Stimulated activated CD4-positive, alpha-beta T cell treated with anti-CD3 and anti-CD28 coated beads, Interleukin-1b, Interleukin-23, amount 100 ng/mL, for 4 hours (primary cell): ENCODE measurements at regions not wholly inside any gene's neighbourhood (a gene's known extent, or its start where the extent isn't known, plus 50 kb on each side); places are given as distances from the start of the nearest gene placed in this dataset.

Experiments used
- DNase-seq, 2 donors: peaks; one replicate each; pipeline ENCODE4 v3.0.0-alpha.2; 2020; ENCODE audit warnings: low read depth in 2 of 2

GRCh38 chr4:56241500-56241899, 145.8 kb downstream of the AASDH start:
- no peak for DNase-seq

- DNase-seq = no peak
These were observed 146.6 kb downstream of the AASDH start for GRCh38 chr4:56240554-56241174.

GRCh38 chr4:56238251-56238650, 149.0 kb downstream of the AASDH start:
- DNase-seq = no peak

- no peak for DNase-seq
These were observed 151.6 kb downstream of the AASDH start for GRCh38 chr4:56235725-56236124.

DNA sequence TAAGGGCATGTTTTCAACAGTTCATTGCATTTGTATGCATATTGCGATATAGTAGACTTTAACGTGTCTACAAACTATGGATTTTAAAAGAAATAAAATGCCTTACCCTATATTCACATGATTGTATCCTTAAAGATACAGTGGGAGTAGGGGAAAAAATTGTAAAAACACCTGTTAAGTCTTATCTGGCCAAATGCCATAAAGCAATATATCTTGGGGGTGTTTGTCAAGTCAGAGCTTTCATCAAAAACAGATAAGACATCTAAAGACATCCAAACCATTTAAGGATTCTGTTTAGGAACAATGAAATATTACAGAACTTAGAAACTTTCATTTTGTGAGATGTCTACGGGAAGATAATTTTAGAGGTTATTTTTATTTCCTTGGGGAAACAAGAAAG, 152.3 kb downstream of the AASDH start:
- DNase-seq = no peak

- no peak for DNase-seq
These were observed 153.2 kb downstream of the AASDH start for GRCh38 chr4:56234098-56234497.

DNA sequence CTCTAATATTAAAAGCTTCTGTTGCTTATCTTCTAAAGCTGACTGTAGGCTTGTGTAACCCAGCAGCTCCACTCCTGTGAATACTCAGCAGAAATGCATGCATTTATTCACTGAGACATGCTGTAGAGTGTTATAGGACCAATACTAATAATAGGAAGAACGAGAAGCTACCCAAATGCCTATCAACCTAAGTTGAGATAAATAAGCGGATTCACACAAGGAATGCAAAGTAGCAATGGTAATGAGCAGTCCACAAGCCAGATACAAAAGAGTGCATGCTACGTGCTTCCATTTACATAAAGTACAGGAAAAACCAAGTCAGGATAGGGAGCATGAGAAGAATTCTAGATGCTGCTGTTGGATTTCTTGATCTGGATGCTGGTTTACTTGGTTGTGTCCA, 155.9 kb downstream of the AASDH start:
- no peak for DNase-seq

DNA sequence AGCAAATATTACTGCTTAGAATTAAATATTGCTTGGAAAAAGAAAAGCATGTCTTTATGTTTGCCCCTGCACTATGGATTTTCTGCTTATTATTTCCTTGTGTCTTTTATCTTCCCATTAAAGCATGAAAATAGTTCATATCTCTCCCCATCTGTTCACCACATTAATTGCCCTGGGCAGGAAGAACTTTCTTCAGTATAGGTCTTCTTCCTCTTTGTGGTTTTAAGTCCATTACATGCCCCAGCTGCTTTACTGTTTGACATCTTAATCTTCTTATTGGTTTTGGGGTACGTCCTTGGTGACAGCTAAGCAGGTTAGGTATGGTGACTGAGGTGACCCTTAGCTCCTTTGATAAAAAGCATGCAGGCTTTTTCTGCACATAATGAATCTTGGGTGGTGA, 157.3 kb downstream of the AASDH start:
- no peak for DNase-seq

- no peak for DNase-seq
These were observed 159.9 kb downstream of the AASDH start for GRCh38 chr4:56227301-56227835.

GRCh38 chr4:56226579-56226978, 160.7 kb downstream of the AASDH start:
- DNase-seq = no peak

DNA sequence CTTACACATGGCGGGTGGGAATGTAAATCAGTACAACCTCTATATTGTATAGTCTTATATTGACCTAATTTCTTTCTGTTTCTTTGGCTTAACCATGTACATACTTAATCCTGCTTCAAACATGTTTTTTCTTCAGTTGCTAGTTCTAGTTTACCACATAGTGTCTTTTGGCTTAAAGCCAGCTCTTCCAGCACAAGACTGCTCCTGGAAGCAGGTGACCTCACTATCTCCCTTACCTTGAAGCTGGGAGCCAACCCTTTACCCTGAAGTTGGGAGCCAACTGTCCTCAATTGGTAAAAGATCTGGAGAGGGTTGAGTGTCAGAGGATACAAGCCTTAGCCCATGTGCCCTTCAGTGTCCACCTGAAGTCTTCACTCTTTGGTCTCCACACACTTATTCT, 162.7 kb downstream of the AASDH start:
- no peak for DNase-seq

DNA sequence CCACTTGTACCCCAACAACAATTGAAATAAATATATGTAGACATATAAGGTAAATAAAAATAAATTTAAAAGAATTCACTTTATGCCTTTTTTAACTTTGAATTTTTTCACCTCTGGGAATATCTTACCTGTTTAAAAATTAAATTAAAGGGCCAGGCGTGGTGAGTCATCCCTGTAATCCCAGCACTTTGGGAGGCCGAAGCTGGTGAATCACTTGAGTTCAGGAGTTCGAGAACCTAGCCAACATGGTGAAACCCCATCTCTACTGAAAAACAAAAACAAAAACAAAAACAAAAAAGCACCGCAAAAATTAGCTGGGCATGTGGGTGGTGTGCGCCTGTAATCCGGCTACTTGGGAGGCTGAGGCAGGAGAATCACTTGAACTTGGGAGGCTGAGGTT, 164.8 kb downstream of the AASDH start:
- no peak for DNase-seq

DNA sequence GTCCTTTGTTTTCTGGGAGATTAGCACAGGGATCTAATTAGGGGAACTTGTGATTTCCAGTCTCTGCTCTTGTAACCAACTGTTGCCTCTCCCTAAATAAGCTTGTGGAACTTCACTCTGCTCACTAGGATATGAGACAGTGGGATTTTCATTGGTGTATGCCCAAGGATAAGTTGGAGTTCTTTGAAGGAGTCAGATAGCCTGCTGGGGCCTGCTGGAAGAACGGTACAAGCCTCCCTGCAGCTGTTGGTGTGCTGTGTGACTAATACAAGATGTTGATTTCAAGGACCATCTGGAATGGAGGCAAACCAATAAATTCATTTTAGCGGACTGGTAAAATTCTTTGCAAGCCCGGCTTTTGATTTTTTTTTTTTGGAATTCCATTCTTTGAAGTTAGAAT, 167.0 kb downstream of the AASDH start:
- DNase-seq = no peak

DNA sequence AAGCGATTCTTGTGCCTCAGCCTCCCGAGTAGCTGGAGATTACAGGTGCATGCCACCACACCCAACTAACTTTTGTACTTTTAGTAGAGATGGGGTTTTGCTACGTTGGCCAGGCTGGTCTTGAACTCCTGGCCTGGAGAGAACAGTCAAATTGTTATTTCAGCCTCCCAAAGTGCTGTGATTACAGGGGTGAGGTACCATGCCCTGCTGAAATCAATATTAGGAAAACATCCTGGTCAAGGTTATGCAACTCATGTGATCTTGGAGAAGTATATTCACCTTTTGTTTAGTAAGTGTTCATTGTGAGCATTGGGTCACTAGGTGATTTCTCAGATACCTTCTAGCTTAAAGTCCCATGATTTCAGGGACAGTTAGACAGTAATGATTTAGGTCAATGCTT, 167.8 kb downstream of the AASDH start:
- no peak for DNase-seq

GRCh38 chr4:56218230-56218895, 168.9 kb downstream of the AASDH start:
- DNase-seq = no peak

- no peak for DNase-seq
These were observed 169.9 kb downstream of the AASDH start for GRCh38 chr4:56217343-56217890.

GRCh38 chr4:56215901-56216300, 171.4 kb downstream of the AASDH start:
- no peak for DNase-seq

DNA sequence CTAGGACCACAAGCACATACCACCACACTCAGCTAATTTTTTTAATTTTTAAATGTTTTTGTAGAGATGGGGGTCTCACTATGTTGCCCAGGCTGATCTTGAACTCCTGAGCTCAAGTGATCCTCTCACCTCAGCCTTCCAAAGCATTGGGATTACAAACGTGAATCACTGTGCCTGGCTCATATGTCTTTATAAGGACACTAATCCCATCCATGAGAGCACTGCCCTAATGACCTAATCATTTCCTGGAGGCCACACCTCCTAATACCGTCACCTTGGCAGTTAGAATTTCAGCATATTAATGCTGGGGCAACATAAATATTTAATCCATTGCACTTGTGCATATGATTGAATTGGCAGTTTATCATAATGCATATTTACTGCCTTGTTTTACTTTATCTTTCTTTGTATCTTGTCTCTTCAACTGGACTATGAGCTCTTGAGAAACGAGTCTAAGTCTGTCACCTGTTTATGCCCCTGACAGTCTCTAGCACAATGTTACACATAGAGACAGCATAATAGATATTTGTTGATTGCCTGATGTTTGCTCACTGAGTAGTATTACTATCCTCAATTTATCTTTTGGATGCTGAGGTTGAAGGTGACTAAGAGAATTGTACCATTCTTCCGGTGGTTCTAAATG, 172.0 kb downstream of the AASDH start:
- no peak for DNase-seq

DNA sequence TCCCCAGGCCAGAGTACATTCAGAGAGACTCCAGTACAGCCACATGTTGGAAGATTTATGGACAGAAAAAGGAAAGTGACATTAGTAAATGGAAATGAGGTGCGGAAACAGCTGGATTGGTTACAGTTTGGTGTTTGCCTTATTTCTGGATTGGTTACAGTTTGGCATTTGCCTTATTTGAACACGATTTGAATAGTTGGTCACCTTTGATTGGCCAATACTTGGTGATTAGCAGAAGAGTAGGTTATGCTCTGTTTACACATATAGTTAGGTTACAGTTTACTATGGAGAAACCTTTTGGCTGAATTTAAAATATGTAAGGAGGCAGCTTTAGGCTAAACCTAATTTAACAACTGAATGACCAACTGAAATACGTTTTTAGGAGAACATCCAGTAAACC, 173.7 kb downstream of the AASDH start:
- no peak for DNase-seq

GRCh38 chr4:56212774-56213173, 174.5 kb downstream of the AASDH start:
- no peak for DNase-seq

- DNase-seq = no peak
These were observed 176.1 kb downstream of the AASDH start for GRCh38 chr4:56211202-56211601.

DNA sequence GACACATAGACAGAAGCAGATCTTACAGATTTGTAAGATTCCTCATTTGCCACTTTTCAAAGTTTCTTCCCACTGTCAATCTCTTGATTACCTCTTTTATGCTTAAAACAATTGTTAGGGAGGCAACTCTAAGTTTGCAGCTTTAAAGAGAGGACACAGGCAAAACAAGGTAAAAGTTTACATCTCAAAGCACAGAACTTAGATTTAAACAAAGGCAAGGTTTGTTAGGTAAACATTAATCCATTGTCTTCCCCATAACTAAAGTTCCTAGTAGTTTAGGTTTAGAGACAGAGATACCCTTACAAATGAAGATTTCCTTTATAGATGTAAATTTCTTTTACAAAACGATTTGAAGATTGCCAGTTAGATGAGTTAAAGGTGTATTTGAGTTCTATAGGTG, 176.9 kb downstream of the AASDH start:
- no peak for DNase-seq

DNA sequence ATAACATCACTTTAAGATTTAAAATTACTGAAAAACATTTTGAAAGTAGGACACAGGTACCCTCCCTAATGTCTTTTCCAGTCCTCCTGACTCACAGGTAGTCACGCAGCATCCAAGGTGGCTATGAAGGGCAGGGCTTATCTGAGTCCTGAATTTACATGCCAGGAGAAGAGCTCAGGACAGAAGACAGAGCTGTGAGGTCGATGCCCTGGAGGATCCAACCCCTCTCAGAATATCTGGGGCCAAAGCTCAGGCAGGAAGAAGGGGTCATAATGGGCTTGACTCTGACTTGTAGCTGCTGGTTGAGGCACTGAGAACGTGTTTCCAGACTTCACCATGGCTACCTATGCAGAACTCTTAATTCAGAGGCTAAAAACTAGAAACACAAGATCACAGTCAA, 177.5 kb downstream of the AASDH start:
- DNase-seq = no peak
